Ovary (tissue), 7 donors: ENCODE measurements at regions not wholly inside any gene's neighbourhood (a gene's known extent, or its start where the extent isn't known, plus 50 kb on each side); places are given as distances from the start of the nearest gene placed in this dataset.

ENCODE experiments used
- DNase-seq, 5 donors: peaks; one replicate each; pipeline ENCODE4 v3.0.0-alpha.2; 2019 to 2020
- H3K27ac ChIP-seq, 2 donors: fragments of 200-600 bp; one replicate each; pipeline versions ENCODE4 v1.5.1 to v1.8.0; 2019 to 2022
- H3K27me3 ChIP-seq: fragments of 200-600 bp; one replicate; pipeline ENCODE4 v1.8.0; 2022
- H3K36me3 ChIP-seq: fragments of 200-600 bp; sonication (generic); one replicate; pipeline ENCODE4 v1.5.1; 2019
- H3K4me1 ChIP-seq: one replicate; pipeline ENCODE4 v1.8.1; 2013; ENCODE audit warnings: mild to moderate bottlenecking, moderate library complexity; ENCODE audit not compliant: insufficient read depth
- H3K4me3 ChIP-seq: fragments of 200-600 bp; sonication (generic); one replicate; pipeline ENCODE4 v1.5.1; 2017
- H3K9me3 ChIP-seq, 2 donors: fragments of 200-600 bp in 1 of 2; sonication (generic) in 1 of 2; one replicate each; pipeline versions ENCODE4 v1.5.1 to v1.8.1; 2013 to 2019; ENCODE audit warnings: mild to moderate bottlenecking in 1 of 2, moderate library complexity in 1 of 2
- EP300 ChIP-seq: sonication (generic); formaldehyde crosslinking; IDR thresholded peaks from one replicate; pipeline ENCODE4 v1.6.1; 2017; ENCODE audit warnings: antibody characterized with exemption
- POLR2A ChIP-seq: fragments of 450-650 bp; IDR thresholded peaks from one replicate; pipeline ENCODE4 v1.6.1; 2017; ENCODE audit warnings: antibody characterized with exemption, mild to moderate bottlenecking, moderate library complexity
- WGBS, 3 donors: extraction: QIAGEN DNeasy Blood & Tissue Kit in 1 of 3; methylation state at CpG; one replicate each; pipeline versions ENCODE4 v1.1.5 to v1.1.7; 2013 to 2017; 5-methylcytosine and 5-hydroxymethylcytosine counted together
- intact Hi-C, 4 donors: fragments of 100-400 bp; cut with DNase I; formaldehyde crosslinking; loops; one replicate each; pipeline versions ENCODE4 v1.11.0 to v1.15.1; 2022 to 2023
- TF ChIP-seq, protein P1 (sequence below), 3 donors: fragments of 450-650 bp in 2 of 3; fragments of 200-600 bp in 1 of 3; IDR thresholded peaks; one replicate each; pipeline versions ENCODE4 v1.5.1 to v1.8.0; 2016 to 2022; ENCODE audit warnings: antibody characterized with exemption in 3 of 3, mild to moderate bottlenecking in 1 of 3
- donor health status: DM: no; HTN: no; CAD: no; lungs with moderate emphysema.
- donor health status: DM: no; HTN: no; CAD: no.
- donor health status: Bipolar disorder and iron deficiency.
- donor health status: DM: no; HTN: no; CAD: no.
- donor health status: DM: yes; HTN: yes; CAD: no.

GRCh38 chr11:56932572-56933220, 56.0 kb upstream of the OR5AK2 start:
- Histone ChIP-seq H3K9me3 (no peaks in the 10 kb centered on the region), H3K27ac (no peak overlapping the region), H3K36me3 (no peaks in the 10 kb centered on the region), H3K4me1 (no peaks in the 10 kb centered on the region), H3K27me3 (no peaks in the 10 kb centered on the region), H3K4me3 (no peak overlapping the region)
- DNase-seq, result no peak
- 65 to 76% (median 73%) methylated on average over 5 of the region's 5 CpGs for WGBS, 3 donors
- intact Hi-C loops, result no loop called here
- TF ChIP-seq POLR2A (no peak), EP300 (no peak)
- TF ChIP-seq, protein P1, sequence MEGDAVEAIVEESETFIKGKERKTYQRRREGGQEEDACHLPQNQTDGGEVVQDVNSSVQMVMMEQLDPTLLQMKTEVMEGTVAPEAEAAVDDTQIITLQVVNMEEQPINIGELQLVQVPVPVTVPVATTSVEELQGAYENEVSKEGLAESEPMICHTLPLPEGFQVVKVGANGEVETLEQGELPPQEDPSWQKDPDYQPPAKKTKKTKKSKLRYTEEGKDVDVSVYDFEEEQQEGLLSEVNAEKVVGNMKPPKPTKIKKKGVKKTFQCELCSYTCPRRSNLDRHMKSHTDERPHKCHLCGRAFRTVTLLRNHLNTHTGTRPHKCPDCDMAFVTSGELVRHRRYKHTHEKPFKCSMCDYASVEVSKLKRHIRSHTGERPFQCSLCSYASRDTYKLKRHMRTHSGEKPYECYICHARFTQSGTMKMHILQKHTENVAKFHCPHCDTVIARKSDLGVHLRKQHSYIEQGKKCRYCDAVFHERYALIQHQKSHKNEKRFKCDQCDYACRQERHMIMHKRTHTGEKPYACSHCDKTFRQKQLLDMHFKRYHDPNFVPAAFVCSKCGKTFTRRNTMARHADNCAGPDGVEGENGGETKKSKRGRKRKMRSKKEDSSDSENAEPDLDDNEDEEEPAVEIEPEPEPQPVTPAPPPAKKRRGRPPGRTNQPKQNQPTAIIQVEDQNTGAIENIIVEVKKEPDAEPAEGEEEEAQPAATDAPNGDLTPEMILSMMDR (IDR thresholded peaks at IDR 0.05), result no peak

GRCh38 chr11:56923116-56923515, 65.6 kb upstream of the OR5AK2 start:
- no peaks in the 10 kb centered on the region for H3K36me3 ChIP-seq
- no peaks in the 10 kb centered on the region for H3K9me3 ChIP-seq
- DNase-seq, result no peak
- intact Hi-C loops, result no loop called here
- no peaks in the 10 kb centered on the region for H3K27me3 ChIP-seq
- no peak overlapping the region for H3K4me3 ChIP-seq
- WGBS, 3 donors, result 0% methylated on average over 1 of the region's 1 CpG
- H3K27ac ChIP-seq, result no peak overlapping the region
- TF ChIP-seq, protein P1 (IDR thresholded peaks at IDR 0.05), result no peak
- TF ChIP-seq EP300, result no peak
- H3K4me1 ChIP-seq, result no peaks in the 10 kb centered on the region

DNA sequence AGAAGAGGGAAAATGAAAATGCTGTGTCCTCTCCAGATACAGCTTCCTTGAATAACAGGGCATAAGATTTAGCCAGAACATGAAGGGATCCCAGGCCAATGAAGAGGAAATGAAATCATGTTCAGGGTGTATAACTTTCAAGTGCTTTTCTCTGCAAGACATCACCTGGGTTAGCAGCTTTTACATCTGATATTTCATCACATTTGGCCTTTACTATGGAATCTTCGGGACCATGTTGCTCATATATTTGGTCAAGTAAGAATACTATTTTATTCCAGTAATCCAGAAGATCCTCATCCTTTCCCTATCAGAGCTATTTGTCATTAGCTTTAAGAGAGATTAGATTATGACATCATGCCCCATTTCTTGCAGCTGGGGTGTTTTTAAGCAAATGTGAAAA, 66.3 kb upstream of the OR5AK2 start:
- H3K4me1 ChIP-seq, result no peaks in the 10 kb centered on the region
- WGBS, 3 donors, result 90 to 92% (median 92%) methylated on average over 1 of the region's 1 CpG
- intact Hi-C loops, result no loop called here

GRCh38 chr11:56917708-56918400, 70.9 kb upstream of the OR5AK2 start:
- WGBS, 3 donors, result 49 to 67% (median 49%) methylated on average over 3 of the region's 3 CpGs
- DNase-seq, result no peak
- H3K27me3 ChIP-seq, result no peaks in the 10 kb centered on the region
- no peaks in the 10 kb centered on the region for H3K4me1 ChIP-seq
- no peaks in the 10 kb centered on the region for H3K36me3 ChIP-seq
- no peak overlapping the region for H3K4me3 ChIP-seq
- no peak for TF ChIP-seq EP300
- TF ChIP-seq POLR2A, result no peak
- TF ChIP-seq, protein P1 (IDR thresholded peaks at IDR 0.05), result no peak
- H3K9me3 ChIP-seq, result no peaks in the 10 kb centered on the region
- intact Hi-C loops, result no loop called here
- no peak overlapping the region for H3K27ac ChIP-seq

More for the DNA sequence above, 66.3 kb upstream of the OR5AK2 start:
- no peak overlapping the region for H3K4me3 ChIP-seq
- no peaks in the 10 kb centered on the region for H3K36me3 ChIP-seq
- no peaks in the 10 kb centered on the region for H3K9me3 ChIP-seq
- DNase-seq, result no peak
- H3K27me3 ChIP-seq, result no peaks in the 10 kb centered on the region
- no peak for TF ChIP-seq POLR2A
- TF ChIP-seq, protein P1 (IDR thresholded peaks at IDR 0.05), result no peak
- no peak for TF ChIP-seq EP300
- H3K27ac ChIP-seq, result no peak overlapping the region
